GM20000 (cell line): ENCODE measurements at regions not wholly inside any gene's neighbourhood (a gene's known extent, or its start where the extent isn't known, plus 50 kb on each side); places are given as distances from the start of the nearest gene placed in this dataset.

ENCODE experiments used
- DNase-seq: peaks from one replicate; pipeline ENCODE4 v3.0.0; 2012; ENCODE audit warnings: low spot score
- TF ChIP-seq, protein P1 (sequence below): IDR thresholded peaks from 2 replicates; pipeline ENCODE4 v1.5.1; 2012; ENCODE audit warnings: mild to moderate bottlenecking, control low read depth; ENCODE audit errors: extremely low read depth, missing control alignments

DNA sequence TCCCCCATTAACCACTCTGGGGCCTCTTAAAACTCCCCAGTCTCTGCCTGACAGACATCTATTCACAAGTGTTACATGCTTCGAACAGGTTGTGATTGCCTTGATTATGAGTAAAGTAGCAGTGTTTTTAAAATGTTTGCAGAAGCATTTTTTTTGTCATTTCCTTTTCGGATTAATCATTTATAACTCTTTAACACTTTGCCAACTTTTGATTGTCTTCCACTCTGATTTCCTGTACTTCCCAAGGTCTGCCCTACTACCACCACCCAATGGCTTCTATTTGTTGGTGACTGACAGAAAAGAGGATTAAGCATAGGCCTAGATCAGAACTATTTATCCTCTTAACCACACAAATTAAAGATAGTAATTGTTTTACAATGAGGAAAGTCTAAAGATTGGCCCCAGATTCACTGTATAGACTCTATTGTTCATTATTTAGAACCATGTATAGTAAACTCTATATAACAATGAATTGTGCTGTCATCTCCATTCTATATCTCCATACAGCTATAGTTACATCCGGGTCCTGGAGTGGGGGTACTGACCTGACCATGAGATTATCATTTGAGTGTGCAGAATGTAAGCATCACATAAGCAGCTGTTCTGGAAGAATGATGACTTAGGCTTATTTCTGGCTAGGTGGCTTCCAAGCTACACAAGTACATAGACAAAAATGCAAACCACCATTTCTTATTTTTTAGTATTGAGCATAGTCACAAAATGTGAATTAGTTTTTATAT is 110.3 kb upstream of the RBMS1 start:
- TF ChIP-seq, protein P1, sequence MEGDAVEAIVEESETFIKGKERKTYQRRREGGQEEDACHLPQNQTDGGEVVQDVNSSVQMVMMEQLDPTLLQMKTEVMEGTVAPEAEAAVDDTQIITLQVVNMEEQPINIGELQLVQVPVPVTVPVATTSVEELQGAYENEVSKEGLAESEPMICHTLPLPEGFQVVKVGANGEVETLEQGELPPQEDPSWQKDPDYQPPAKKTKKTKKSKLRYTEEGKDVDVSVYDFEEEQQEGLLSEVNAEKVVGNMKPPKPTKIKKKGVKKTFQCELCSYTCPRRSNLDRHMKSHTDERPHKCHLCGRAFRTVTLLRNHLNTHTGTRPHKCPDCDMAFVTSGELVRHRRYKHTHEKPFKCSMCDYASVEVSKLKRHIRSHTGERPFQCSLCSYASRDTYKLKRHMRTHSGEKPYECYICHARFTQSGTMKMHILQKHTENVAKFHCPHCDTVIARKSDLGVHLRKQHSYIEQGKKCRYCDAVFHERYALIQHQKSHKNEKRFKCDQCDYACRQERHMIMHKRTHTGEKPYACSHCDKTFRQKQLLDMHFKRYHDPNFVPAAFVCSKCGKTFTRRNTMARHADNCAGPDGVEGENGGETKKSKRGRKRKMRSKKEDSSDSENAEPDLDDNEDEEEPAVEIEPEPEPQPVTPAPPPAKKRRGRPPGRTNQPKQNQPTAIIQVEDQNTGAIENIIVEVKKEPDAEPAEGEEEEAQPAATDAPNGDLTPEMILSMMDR: no peak
- no peak for DNase-seq

DNA sequence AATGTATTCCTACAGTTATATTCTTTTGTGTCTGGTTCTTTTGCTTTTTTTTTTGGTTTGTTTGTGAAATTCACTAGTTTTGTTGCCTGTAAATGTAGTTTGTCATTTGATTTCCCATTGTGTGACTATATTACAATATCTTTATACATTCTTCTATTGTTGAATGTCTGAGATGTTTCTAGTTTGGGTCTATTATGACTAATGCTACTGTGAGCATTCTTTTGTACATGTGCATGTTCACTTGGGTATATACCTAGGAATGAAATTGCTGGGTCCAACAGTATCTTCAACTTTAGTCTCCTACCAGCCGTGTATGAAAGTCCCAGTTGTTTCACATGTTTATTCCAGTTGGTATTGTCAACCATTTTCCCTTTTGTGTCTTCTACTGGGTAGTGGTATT is 112.7 kb upstream of the RBMS1 start:
- DNase-seq: no peak
- TF ChIP-seq, protein P1: no peak

DNA sequence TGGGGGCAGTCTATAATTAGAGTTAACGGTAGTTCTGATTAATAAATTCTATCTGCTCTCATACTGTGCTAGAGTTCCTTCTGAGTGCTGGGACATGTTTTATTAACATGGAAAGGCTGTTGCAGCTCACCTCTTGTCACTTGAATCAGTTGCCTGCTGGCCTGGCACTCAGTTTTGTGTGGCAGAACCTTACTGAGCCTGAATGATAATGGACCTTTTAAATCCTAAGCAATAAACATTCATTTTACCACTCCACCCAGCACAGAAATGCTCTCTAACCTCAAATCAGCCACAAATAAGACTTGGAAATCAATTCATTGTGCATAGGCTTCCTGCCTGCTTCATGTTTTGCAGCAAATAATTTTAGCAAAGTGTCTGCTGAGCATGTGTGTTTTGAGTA is 115.0 kb upstream of the RBMS1 start:
- no peak for DNase-seq
- TF ChIP-seq, protein P1: no peak

DNA sequence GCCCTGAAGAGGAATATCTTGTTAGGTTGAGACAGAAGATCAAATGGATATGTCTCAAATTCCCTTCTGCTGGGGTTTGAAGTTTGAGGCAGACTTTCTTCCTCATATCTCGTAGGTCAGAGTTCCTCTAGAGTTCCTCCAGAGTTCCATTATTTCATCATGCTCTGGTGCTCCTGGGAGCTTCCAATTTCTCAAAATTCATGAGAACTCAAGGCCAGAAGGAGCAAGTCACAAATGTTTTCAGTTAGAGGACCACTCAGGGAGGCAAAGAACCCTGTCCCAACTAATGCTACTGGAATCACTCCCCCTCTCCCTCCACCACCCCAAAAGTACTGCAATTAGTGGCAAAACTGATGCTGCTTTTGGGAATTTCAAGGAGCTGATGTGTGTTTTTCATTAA is 115.7 kb upstream of the RBMS1 start:
- no peak for DNase-seq
- TF ChIP-seq, protein P1: no peak

DNA sequence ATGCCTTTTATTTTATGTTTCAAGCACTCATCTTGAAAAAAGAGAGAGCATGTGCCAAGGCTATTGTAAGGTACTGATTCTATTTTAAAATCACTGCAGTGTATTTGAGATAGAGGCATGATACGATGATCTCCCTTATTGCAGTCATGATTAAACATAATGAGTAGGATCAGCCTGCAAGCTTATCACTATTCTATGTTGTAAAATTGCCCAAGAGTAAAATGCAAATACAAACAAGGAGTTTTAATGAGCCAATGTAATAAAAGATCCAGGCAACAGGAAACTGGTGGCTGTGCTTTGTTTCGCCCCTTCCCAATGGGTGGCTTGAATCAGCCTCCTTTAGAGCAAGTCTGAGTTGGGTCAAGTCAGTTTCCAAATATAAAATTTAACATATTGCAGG is 116.4 kb upstream of the RBMS1 start:
- no peak for DNase-seq
- TF ChIP-seq, protein P1: no peak

DNA sequence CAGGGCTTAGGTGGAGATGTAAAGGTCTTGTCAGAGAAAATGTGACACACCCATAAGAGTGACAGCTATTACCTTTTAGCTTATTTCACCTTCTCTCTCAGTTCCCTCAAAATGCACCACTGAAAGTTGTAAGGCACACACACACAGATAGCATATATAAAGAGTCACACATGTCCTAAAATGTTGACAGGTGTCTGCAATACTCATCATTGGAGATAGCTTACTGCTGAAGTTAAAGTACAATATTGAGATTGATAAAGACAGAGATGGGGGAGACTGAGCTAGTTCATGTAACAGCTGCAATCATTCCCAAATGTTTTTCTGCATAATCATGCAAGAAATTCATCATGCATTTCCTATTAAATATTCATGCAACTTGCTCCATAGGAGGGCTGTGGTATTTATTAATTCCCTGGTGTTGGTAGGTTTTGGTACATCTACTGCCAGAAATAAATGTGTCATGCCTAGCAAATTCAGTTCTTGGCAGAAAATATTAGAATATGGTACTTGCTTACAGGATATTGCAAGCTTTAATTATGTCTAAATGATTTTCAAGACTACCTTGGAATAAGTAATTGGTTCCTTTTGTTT is 118.8 kb upstream of the RBMS1 start:
- DNase-seq: no peak
- TF ChIP-seq, protein P1: no peak

DNA sequence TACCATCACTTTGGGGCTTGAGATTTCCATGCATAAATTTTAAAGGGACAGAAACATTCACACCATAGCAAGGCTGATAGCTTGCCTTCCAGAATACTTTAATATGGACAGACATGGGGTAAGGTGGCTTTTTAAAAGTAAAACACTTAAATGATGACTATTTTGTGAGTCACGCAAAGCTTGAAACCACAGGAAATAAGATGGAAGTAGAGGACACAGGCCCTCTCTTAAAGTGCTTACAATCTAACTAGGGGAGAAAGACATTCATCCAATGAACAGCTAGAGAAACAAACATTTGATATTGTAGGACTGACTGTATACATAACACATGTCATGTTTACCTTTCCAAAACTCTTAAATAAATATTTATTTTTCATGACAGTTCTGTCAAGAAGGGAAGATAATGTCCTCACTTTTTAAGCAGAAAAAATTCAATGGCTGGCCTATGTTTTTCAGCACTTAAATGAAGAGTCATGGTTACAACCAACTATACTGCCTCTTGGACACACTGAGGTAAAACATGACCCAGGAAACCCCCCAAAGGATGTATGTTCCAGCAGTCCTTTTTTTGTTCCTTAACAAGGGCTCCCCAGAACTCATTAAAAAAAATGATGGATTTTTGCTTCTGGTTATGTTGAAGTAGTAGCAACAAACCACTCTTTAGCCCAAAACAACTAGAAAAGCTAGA is 120.0 kb upstream of the RBMS1 start:
- DNase-seq: no peak
- TF ChIP-seq, protein P1: no peak
